CD4-positive, CD25-positive, alpha-beta regulatory T cell (primary cell): ENCODE measurements at regions not wholly inside any gene's neighbourhood (a gene's known extent, or its start where the extent isn't known, plus 50 kb on each side); places are given as distances from the start of the nearest gene placed in this dataset.

Experiments
- ATAC-seq, 2 donors: fragments of 150-1000 bp; cut with Tn5 transposase; one replicate each; pipeline ENCODE4 v1.10.0; 2021; ENCODE audit warnings: low read depth in 2 of 2, moderate number of reproducible peaks in 2 of 2, moderate library complexity in 1 of 2
- DNase-seq, 3 donors: peaks; one replicate each; pipeline versions ENCODE4 v3.0.0 to v3.0.0-alpha.2; 2012 to 2022; ENCODE audit warnings: mixed read lengths in 1 of 3
- H3K27ac ChIP-seq: one replicate; pipeline ENCODE4 v1.7.0; 2013; ENCODE audit warnings: mild to moderate bottlenecking, low read length; ENCODE audit not compliant: insufficient read depth, poor library complexity, severe bottlenecking
- H3K27me3 ChIP-seq: one replicate; pipeline ENCODE4 v1.7.0; 2013; ENCODE audit warnings: low read length; ENCODE audit not compliant: control insufficient read depth, insufficient read depth
- H3K36me3 ChIP-seq: one replicate; pipeline ENCODE4 v1.7.0; 2013; ENCODE audit warnings: mild to moderate bottlenecking, low read length, moderate library complexity; ENCODE audit not compliant: control insufficient read depth, insufficient read depth
- H3K4me1 ChIP-seq: 2 replicates; pipeline ENCODE4 v1.7.0; 2013; ENCODE audit warnings: mild to moderate bottlenecking, low read length; ENCODE audit not compliant: insufficient read depth, control insufficient read depth, poor library complexity, severe bottlenecking
- H3K4me3 ChIP-seq: one replicate; pipeline ENCODE4 v1.7.0; 2013; ENCODE audit warnings: low read depth, mild to moderate bottlenecking, low read length, moderate library complexity
- H3K9me3 ChIP-seq, 2 experiments: 1 replicate in 1 of 2; 2 replicates in 1 of 2; pipeline ENCODE4 v1.7.0; 2013; ENCODE audit warnings: low read length in 2 of 2, mild to moderate bottlenecking in 1 of 2, moderate library complexity in 1 of 2; ENCODE audit not compliant: control insufficient read depth in 2 of 2
- H3K27ac Mint-ChIP-seq, 3 donors: one replicate each; pipeline ENCODE4 v1.8.0; 2020 to 2022; ENCODE audit warnings: mild to moderate bottlenecking in 3 of 3, mixed read lengths in 3 of 3, moderate library complexity in 2 of 3
- H3K27me3 Mint-ChIP-seq: one replicate; pipeline ENCODE4 v1.8.0; 2022; ENCODE audit warnings: mild to moderate bottlenecking, mixed read lengths
- H3K36me3 Mint-ChIP-seq: one replicate; pipeline ENCODE4 v1.8.0; 2020; ENCODE audit warnings: mixed read lengths
- H3K4me1 Mint-ChIP-seq, 4 donors: one replicate each; pipeline ENCODE4 v1.8.0; 2020 to 2022; ENCODE audit warnings: mixed read lengths in 4 of 4, mild to moderate bottlenecking in 1 of 4
- H3K4me3 Mint-ChIP-seq, 4 donors: one replicate each; pipeline ENCODE4 v1.8.0; 2020 to 2022; ENCODE audit warnings: mild to moderate bottlenecking in 4 of 4, mixed read lengths in 4 of 4, moderate library complexity in 3 of 4
- H3K9me3 Mint-ChIP-seq, 7 donors: one replicate each; pipeline ENCODE4 v1.8.0; 2020 to 2022; ENCODE audit warnings: mixed read lengths in 7 of 7, mild to moderate bottlenecking in 3 of 7, moderate library complexity in 2 of 7

- H3K4me3 Mint-ChIP-seq: no peak overlapping the region
- H3K9me3 ChIP-seq: no peaks in the 10 kb centered on the region
- ATAC-seq: no peak
- H3K4me1 Mint-ChIP-seq: no peaks in the 10 kb centered on the region
- no peak overlapping the region for H3K4me3 ChIP-seq
- no peaks in the 10 kb centered on the region for H3K36me3 Mint-ChIP-seq
- no peaks in the 10 kb centered on the region for H3K4me1 ChIP-seq
- H3K27me3 ChIP-seq: no peaks in the 10 kb centered on the region
- H3K9me3 Mint-ChIP-seq: peaks cover 0 to 6% (median 0%) of the 10 kb centered on the region in 7 donors
- no peak overlapping the region for H3K27ac Mint-ChIP-seq
- no peaks in the 10 kb centered on the region for H3K36me3 ChIP-seq
- H3K27me3 Mint-ChIP-seq: no peaks in the 10 kb centered on the region
- no peak overlapping the region for H3K27ac ChIP-seq
- DNase-seq: no peak
Observed at GRCh38 chr2:147197754-147198483, 646.9 kb upstream of the ACVR2A start.

GRCh38 chr2:147182260-147182659 lies 662.6 kb upstream of the ACVR2A start:
- no peaks in the 10 kb centered on the region for H3K27me3 ChIP-seq
- peaks cover 4 to 17% (median 10%) of the 10 kb centered on the region in 7 donors for H3K9me3 Mint-ChIP-seq
- no peak overlapping the region for H3K27ac ChIP-seq
- peaks cover 0 to 13% (median 2%) of the 10 kb centered on the region in 4 donors for H3K4me1 Mint-ChIP-seq
- H3K4me3 ChIP-seq: no peak overlapping the region
- DNase-seq: peak; percentile 4 to 18 (median 15)
- peak overlapping the region in 1 of 3 donors; percentile 57 for H3K27ac Mint-ChIP-seq
- no peaks in the 10 kb centered on the region for H3K9me3 ChIP-seq
- peak overlapping the region in 1 of 4 donors; percentile 54 for H3K4me3 Mint-ChIP-seq
- no peaks in the 10 kb centered on the region for H3K36me3 Mint-ChIP-seq
- ATAC-seq: peak; percentile 44 to 47
- no peaks in the 10 kb centered on the region for H3K36me3 ChIP-seq
- H3K27me3 Mint-ChIP-seq: no peaks in the 10 kb centered on the region
- H3K4me1 ChIP-seq: no peaks in the 10 kb centered on the region

- no peak overlapping the region for H3K27ac ChIP-seq
- no peak overlapping the region for H3K4me3 ChIP-seq
- Mint-ChIP-seq H3K4me3 (no peak overlapping the region), H3K4me1 (peaks cover 0 to 13% (median 2%) of the 10 kb centered on the region in 4 donors), H3K9me3 (peaks cover 4 to 17% (median 9%) of the 10 kb centered on the region in 7 donors), H3K27ac (no peak overlapping the region), H3K27me3 (no peaks in the 10 kb centered on the region), H3K36me3 (no peaks in the 10 kb centered on the region)
- H3K4me1 ChIP-seq: no peaks in the 10 kb centered on the region
- no peaks in the 10 kb centered on the region for H3K36me3 ChIP-seq
- H3K27me3 ChIP-seq: no peaks in the 10 kb centered on the region
- no peak for DNase-seq
- ATAC-seq: no peak
- no peaks in the 10 kb centered on the region for H3K9me3 ChIP-seq
Observed at GRCh38 chr2:147181351-147182029, 663.3 kb upstream of the ACVR2A start.

- DNase-seq: no peak
- H3K4me3 Mint-ChIP-seq: no peak overlapping the region
- no peaks in the 10 kb centered on the region for H3K9me3 ChIP-seq
- peaks cover 0 to 8% (median 4%) of the 10 kb centered on the region in 7 donors for H3K9me3 Mint-ChIP-seq
- H3K27ac ChIP-seq: no peak overlapping the region
- no peak overlapping the region for H3K4me3 ChIP-seq
- H3K27me3 Mint-ChIP-seq: no peaks in the 10 kb centered on the region
- no peaks in the 10 kb centered on the region for H3K36me3 Mint-ChIP-seq
- no peak for ATAC-seq
- H3K4me1 Mint-ChIP-seq: peaks cover 0 to 11% (median 2%) of the 10 kb centered on the region in 4 donors
- no peaks in the 10 kb centered on the region for H3K27me3 ChIP-seq
- H3K4me1 ChIP-seq: no peaks in the 10 kb centered on the region
- H3K27ac Mint-ChIP-seq: no peak overlapping the region
- H3K36me3 ChIP-seq: no peaks in the 10 kb centered on the region
Observed at GRCh38 chr2:147177071-147177857, 667.6 kb upstream of the ACVR2A start.

GRCh38 chr2:147174824-147175254 lies 670.0 kb upstream of the ACVR2A start:
- DNase-seq: no peak
- no peaks in the 10 kb centered on the region for H3K27me3 Mint-ChIP-seq
- H3K27me3 ChIP-seq: no peaks in the 10 kb centered on the region
- no peak overlapping the region for H3K4me3 Mint-ChIP-seq
- no peaks in the 10 kb centered on the region for H3K9me3 ChIP-seq
- no peak overlapping the region for H3K27ac ChIP-seq
- no peak overlapping the region for H3K4me3 ChIP-seq
- no peaks in the 10 kb centered on the region for H3K36me3 Mint-ChIP-seq
- H3K27ac Mint-ChIP-seq: peak overlapping the region in 1 of 3 donors; percentile 62
- no peaks in the 10 kb centered on the region for H3K4me1 Mint-ChIP-seq
- no peak for ATAC-seq
- H3K36me3 ChIP-seq: no peaks in the 10 kb centered on the region
- no peaks in the 10 kb centered on the region for H3K4me1 ChIP-seq
- H3K9me3 Mint-ChIP-seq: peaks cover 0 to 8% (median 4%) of the 10 kb centered on the region in 7 donors

- H3K9me3 Mint-ChIP-seq: peaks cover 0 to 5% (median 4%) of the 10 kb centered on the region in 7 donors
- no peak for ATAC-seq
- H3K4me1 Mint-ChIP-seq: no peaks in the 10 kb centered on the region
- no peak for DNase-seq
- Histone ChIP-seq H3K4me3 (no peak overlapping the region), H3K4me1 (no peaks in the 10 kb centered on the region), H3K9me3 (no peaks in the 10 kb centered on the region), H3K36me3 (no peaks in the 10 kb centered on the region), H3K27me3 (no peaks in the 10 kb centered on the region), H3K27ac (no peak overlapping the region)
- H3K36me3 Mint-ChIP-seq: no peaks in the 10 kb centered on the region
- H3K27ac Mint-ChIP-seq: no peak overlapping the region
- no peaks in the 10 kb centered on the region for H3K27me3 Mint-ChIP-seq
- H3K4me3 Mint-ChIP-seq: no peak overlapping the region
Observed at GRCh38 chr2:147173798-147174197, 671.0 kb upstream of the ACVR2A start.

- Mint-ChIP-seq H3K4me3 (no peak overlapping the region), H3K36me3 (no peaks in the 10 kb centered on the region), H3K27me3 (no peaks in the 10 kb centered on the region), H3K27ac (no peak overlapping the region), H3K9me3 (peaks cover 0 to 5% (median 1%) of the 10 kb centered on the region in 7 donors), H3K4me1 (no peaks in the 10 kb centered on the region)
- Histone ChIP-seq H3K4me3 (no peak overlapping the region), H3K4me1 (no peaks in the 10 kb centered on the region), H3K27me3 (no peaks in the 10 kb centered on the region), H3K36me3 (no peaks in the 10 kb centered on the region), H3K27ac (no peak overlapping the region), H3K9me3 (no peaks in the 10 kb centered on the region)
- DNase-seq (no peak), ATAC-seq (no peak)
Observed at GRCh38 chr2:147173189-147173581, 671.6 kb upstream of the ACVR2A start.
